OCI-LY1 (cell line): ENCODE measurements at regions not wholly inside any gene's neighbourhood (a gene's known extent, or its start where the extent isn't known, plus 50 kb on each side); places are given as distances from the start of the nearest gene placed in this dataset.

Source experiments
- H2AFZ ChIP-seq: fragments of 200-600 bp; sonication (generic), shearing (Covaris generic); 2 replicates; pipeline ENCODE4 v1.6.0; 2014; ENCODE audit warnings: antibody characterized with exemption, mild to moderate bottlenecking, low read length
- H3F3A ChIP-seq: fragments of 200-600 bp; sonication (generic), shearing (Covaris generic); 2 replicates; pipeline ENCODE4 v1.6.0; 2014; ENCODE audit warnings: mild to moderate bottlenecking, antibody characterized with exemption, low read length, moderate library complexity; ENCODE audit not compliant: insufficient read depth
- H3K27ac ChIP-seq: fragments of 200-600 bp; sonication (generic); 2 replicates; pipeline ENCODE4 v1.5.1; 2014; ENCODE audit warnings: low read length, mixed run types, mild to moderate bottlenecking, low read depth; ENCODE audit not compliant: poor library complexity, severe bottlenecking
- H3K27me3 ChIP-seq: fragments of 200-600 bp; sonication (generic); 2 replicates; pipeline ENCODE4 v1.6.0; 2014; ENCODE audit warnings: antibody characterized with exemption, mild to moderate bottlenecking, low read length, moderate library complexity; ENCODE audit not compliant: insufficient read depth
- H3K36me3 ChIP-seq: fragments of 200-600 bp; sonication (generic); 2 replicates; pipeline ENCODE4 v1.6.1; 2014; ENCODE audit warnings: mild to moderate bottlenecking, antibody characterized with exemption, low read length, moderate library complexity, mixed read lengths; ENCODE audit not compliant: insufficient read depth
- H3K4me1 ChIP-seq: fragments of 200-600 bp; sonication (generic); 2 replicates; pipeline ENCODE4 v1.5.1; 2014; ENCODE audit warnings: mild to moderate bottlenecking, low read length, moderate library complexity; ENCODE audit not compliant: insufficient read depth, severe bottlenecking
- H3K4me2 ChIP-seq: fragments of 200-600 bp; sonication (generic), shearing (Covaris generic); 2 replicates; pipeline ENCODE4 v1.6.1; 2014; ENCODE audit warnings: low read length
- H3K4me3 ChIP-seq: fragments of 200-600 bp; sonication (generic); 2 replicates; pipeline ENCODE4 v1.5.1; 2014; ENCODE audit warnings: low read length, low read depth, mild to moderate bottlenecking, mixed read lengths; ENCODE audit not compliant: poor library complexity, severe bottlenecking
- H3K79me2 ChIP-seq: fragments of 200-600 bp; shearing (Covaris generic); 2 replicates; pipeline ENCODE4 v1.6.1; 2016; ENCODE audit warnings: mixed run types, low read length, mixed read lengths; ENCODE audit not compliant: insufficient read depth
- H3K9ac ChIP-seq: fragments of 200-600 bp; sonication (generic), shearing (Covaris generic); 2 replicates; pipeline ENCODE4 v1.6.1; 2014; ENCODE audit warnings: mild to moderate bottlenecking, low read length, mixed read lengths
- H3K9me2 ChIP-seq: fragments of 200-600 bp; sonication (generic), shearing (Covaris generic); 2 replicates; pipeline ENCODE4 v1.6.1; 2014; ENCODE audit warnings: low read depth, mild to moderate bottlenecking, low read length, mixed read lengths
- H3K9me3 ChIP-seq: fragments of 200-600 bp; shearing (Covaris generic); 2 replicates; pipeline ENCODE4 v1.6.1; 2014; ENCODE audit warnings: low read length, mixed read lengths
- H4K20me1 ChIP-seq: fragments of 200-600 bp; sonication (generic), shearing (Covaris generic); 2 replicates; pipeline ENCODE4 v1.6.0; 2016; ENCODE audit warnings: mild to moderate bottlenecking, low read length; ENCODE audit not compliant: insufficient read depth
- EZH2 ChIP-seq: fragments of 200-600 bp; sonication (generic), shearing (Covaris generic); IDR thresholded peaks from 2 replicates; pipeline ENCODE4 v1.8.0; 2017; ENCODE audit warnings: borderline replicate concordance, mixed run types, mild to moderate bottlenecking, antibody characterized with exemption, low read length, moderate library complexity, mixed read lengths
- TF ChIP-seq, protein P1 (sequence below): fragments of 200-600 bp; sonication (generic), shearing (Covaris generic); IDR thresholded peaks from 2 replicates; pipeline ENCODE4 v1.5.1; 2017; ENCODE audit warnings: mild to moderate bottlenecking, antibody characterized with exemption, low read length, moderate library complexity, mixed read lengths

DNA sequence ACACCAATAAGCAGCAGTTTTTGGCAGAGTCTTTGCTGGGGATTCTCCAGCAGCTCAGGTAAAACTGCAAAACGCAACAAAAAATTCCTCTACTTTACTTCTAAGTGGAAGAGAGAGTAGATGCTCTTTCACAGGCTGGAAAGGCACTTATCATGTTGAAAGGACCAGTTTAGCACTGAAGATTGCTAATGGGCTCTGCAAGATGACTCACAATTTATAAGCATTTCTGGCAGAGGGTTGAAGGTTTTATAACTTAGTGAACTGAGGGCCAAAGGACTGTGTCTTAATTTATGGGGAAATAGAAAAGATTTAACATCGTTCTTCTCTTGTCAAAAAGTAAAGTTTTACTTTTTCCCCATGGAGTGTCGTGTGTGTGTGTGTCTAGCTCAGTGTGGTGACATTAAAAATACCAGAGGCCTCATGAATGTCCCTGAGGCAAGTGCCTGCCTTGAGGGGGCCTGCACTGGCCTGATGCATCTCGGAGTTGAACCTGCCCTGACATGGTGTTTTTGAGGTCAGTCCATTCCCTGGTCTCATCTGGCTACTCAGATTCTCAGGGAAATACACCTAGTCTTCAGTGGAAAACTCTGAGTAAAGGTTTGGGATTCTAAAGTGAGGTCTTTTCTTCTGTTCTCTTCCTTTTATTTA is 1092.0 kb downstream of the NAALADL2 start:
- Histone ChIP-seq H3K79me2 (no peaks in the 10 kb centered on the region), H3K4me1 (no peaks in the 10 kb centered on the region), H3K9ac (no peak overlapping the region), H3F3A (no peaks in the 10 kb centered on the region), H3K9me2 (no peaks in the 10 kb centered on the region), H3K4me3 (no peak overlapping the region), H3K27ac (no peak overlapping the region), H3K9me3 (no peaks in the 10 kb centered on the region), H3K4me2 (no peak overlapping the region), H3K36me3 (no peaks in the 10 kb centered on the region), H2AFZ (no peak overlapping the region), H4K20me1 (no peaks in the 10 kb centered on the region), H3K27me3 (no peaks in the 10 kb centered on the region)
- TF ChIP-seq, protein P1, sequence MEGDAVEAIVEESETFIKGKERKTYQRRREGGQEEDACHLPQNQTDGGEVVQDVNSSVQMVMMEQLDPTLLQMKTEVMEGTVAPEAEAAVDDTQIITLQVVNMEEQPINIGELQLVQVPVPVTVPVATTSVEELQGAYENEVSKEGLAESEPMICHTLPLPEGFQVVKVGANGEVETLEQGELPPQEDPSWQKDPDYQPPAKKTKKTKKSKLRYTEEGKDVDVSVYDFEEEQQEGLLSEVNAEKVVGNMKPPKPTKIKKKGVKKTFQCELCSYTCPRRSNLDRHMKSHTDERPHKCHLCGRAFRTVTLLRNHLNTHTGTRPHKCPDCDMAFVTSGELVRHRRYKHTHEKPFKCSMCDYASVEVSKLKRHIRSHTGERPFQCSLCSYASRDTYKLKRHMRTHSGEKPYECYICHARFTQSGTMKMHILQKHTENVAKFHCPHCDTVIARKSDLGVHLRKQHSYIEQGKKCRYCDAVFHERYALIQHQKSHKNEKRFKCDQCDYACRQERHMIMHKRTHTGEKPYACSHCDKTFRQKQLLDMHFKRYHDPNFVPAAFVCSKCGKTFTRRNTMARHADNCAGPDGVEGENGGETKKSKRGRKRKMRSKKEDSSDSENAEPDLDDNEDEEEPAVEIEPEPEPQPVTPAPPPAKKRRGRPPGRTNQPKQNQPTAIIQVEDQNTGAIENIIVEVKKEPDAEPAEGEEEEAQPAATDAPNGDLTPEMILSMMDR = no peak
- TF ChIP-seq EZH2 = no peak

DNA sequence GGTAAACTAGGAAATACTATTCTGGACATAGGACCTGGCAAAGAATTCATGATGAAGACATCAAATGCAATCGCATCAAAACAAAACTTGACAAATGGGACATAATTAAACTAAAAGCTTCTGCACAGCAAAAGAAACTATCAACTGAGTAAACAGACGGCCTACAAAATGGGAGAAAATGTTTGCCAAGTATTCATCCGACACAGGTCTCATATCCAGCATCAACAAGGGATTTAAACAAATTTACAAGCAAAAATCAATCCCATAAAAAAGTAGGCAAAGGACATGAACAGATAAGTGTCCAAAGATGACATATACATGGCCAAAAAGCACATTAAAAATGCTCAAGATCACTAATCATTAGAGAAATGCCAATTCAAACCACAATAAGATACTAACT is 1088.9 kb downstream of the NAALADL2 start:
- Histone ChIP-seq H3K4me1 (no peaks in the 10 kb centered on the region), H3K36me3 (no peaks in the 10 kb centered on the region), H3K79me2 (no peaks in the 10 kb centered on the region), H3K4me3 (no peak overlapping the region), H3K9ac (no peak overlapping the region), H2AFZ (no peak overlapping the region), H3K4me2 (no peak overlapping the region), H3F3A (no peaks in the 10 kb centered on the region), H4K20me1 (no peaks in the 10 kb centered on the region), H3K9me3 (no peaks in the 10 kb centered on the region), H3K9me2 (no peaks in the 10 kb centered on the region), H3K27me3 (no peaks in the 10 kb centered on the region), H3K27ac (no peak overlapping the region)
- no peak for TF ChIP-seq EZH2
- TF ChIP-seq, protein P1 = no peak

DNA sequence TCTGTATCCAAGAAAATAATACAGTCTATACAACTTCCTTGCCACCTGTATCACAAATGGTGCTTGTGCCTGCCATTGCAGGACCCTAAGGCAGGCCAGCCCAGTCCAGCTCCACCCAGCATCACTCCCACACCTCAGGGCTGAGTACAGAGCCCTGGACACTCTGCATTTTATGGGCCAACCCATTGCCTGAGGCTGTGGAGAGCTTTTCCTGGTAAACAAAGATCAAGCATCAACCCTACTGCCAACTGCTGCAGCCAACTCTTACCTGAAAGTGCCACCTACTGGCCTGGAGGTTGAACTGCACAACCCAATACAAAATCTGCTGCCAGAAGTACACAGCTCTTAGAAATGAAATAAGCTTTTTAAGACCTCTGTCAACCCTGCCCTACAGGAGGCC is 1082.2 kb downstream of the NAALADL2 start:
- no peak for TF ChIP-seq EZH2
- TF ChIP-seq, protein P1 = peak; percentile 61
- Histone ChIP-seq H3K27ac (no peak overlapping the region), H3K4me2 (no peak overlapping the region), H3K36me3 (no peaks in the 10 kb centered on the region), H3K79me2 (no peaks in the 10 kb centered on the region), H2AFZ (0 out of 2 replicates have a peak overlapping the region, but pooled peaks have one; percentile 10), H3K9me3 (no peaks in the 10 kb centered on the region), H3K9me2 (no peaks in the 10 kb centered on the region), H3K27me3 (no peaks in the 10 kb centered on the region), H3F3A (no peaks in the 10 kb centered on the region), H3K4me1 (no peaks in the 10 kb centered on the region), H4K20me1 (no peaks in the 10 kb centered on the region), H3K9ac (no peak overlapping the region), H3K4me3 (no peak overlapping the region)
